HCT116 (cell line): ENCODE measurements at regions not wholly inside any gene's neighbourhood (a gene's known extent, or its start where the extent isn't known, plus 50 kb on each side); places are given as distances from the start of the nearest gene placed in this dataset.

ENCODE experiments used
- ATAC-seq: fragments of 200-7000 bp; cut with Tn5 transposase; 2 replicates; pipeline ENCODE4 v1.9.1; 2020; ENCODE audit warnings: mild to moderate bottlenecking, moderate library complexity
- BruUV-seq: library from RNA; stranded (reverse); fragments of 400-500 nt; replicated peaks from 2 replicates; lab custom pipeline; 2021; lab: Mats Ljungman, UMichigan
- CTCF ChIA-PET: fragments of 300-600 bp; sonication (Branson Sonifier 250); formaldehyde crosslinking; loops from one replicate; lab custom pipeline; 2021; ENCODE audit warnings: antibody characterized with exemption; lab: Charles Lee
- POLR2A ChIA-PET: fragments of 300-600, 350-600 bp; sonication (Branson Sonifier 250); formaldehyde crosslinking; loops from one replicate; lab custom pipeline; 2021; ENCODE audit warnings: antibody characterized with exemption; lab: Charles Lee
- RAD21 ChIA-PET, 2 experiments: fragments of 300-600 bp; sonication (Branson Sonifier 250); formaldehyde crosslinking; loops; one replicate each; lab custom pipeline; 2023; ENCODE audit warnings: low total read pairs in 2 of 2; ENCODE audit not compliant: uncharacterized antibody in 2 of 2, unreplicated experiment in 2 of 2, low non-redundant PET in 1 of 2; lab: Charles Lee
- DNase-seq: peaks from one replicate; pipeline ENCODE4 v3.0.0-alpha.2; 2010; ENCODE audit warnings: low read depth, low spot score
- H2AFZ ChIP-seq: fragments of 200-600 bp; shearing (Covaris generic), sonication (generic); 2 replicates; pipeline ENCODE4 v1.6.1; 2017; ENCODE audit warnings: low read depth, mixed run types, mixed read lengths, antibody characterized with exemption, low read length; ENCODE audit not compliant: poor library complexity, severe bottlenecking
- H3K27ac ChIP-seq: 2 replicates; pipeline ENCODE4 v1.5.1; 2012; ENCODE audit warnings: low read depth, low read length
- H3K27me3 ChIP-seq: fragments of 200-600 bp; sonication (generic); 2 replicates; pipeline ENCODE4 v1.6.1; 2016; ENCODE audit warnings: mixed run types, low read length, mixed read lengths; ENCODE audit not compliant: insufficient read depth
- H3K36me3 ChIP-seq, 2 experiments: fragments of 200-500 bp in 1 of 2; fragments of 200-600 bp in 1 of 2; sonication (Bioruptor generic) in 1 of 2; sonication (generic) in 1 of 2; 2 replicates each; pipeline versions ENCODE4 v1.5.1 to v1.6.1; 2014 to 2016; ENCODE audit warnings: low read length in 2 of 2, inconsistent platforms in 1 of 2, mixed read lengths in 1 of 2, mixed run types in 1 of 2; ENCODE audit not compliant: insufficient read depth in 2 of 2, control insufficient read depth in 1 of 2
- H3K4me1 ChIP-seq, 2 experiments: fragments of 200-600 bp in 1 of 2; sonication (generic) in 1 of 2; 2 replicates each; pipeline versions ENCODE4 v1.5.1 to v1.6.1; 2012 to 2017; ENCODE audit warnings: low read length in 2 of 2, inconsistent platforms in 1 of 2, mild to moderate bottlenecking in 1 of 2, mixed read lengths in 1 of 2, mixed run types in 1 of 2, moderate library complexity in 1 of 2; ENCODE audit not compliant: insufficient read depth in 2 of 2, control insufficient read depth in 1 of 2
- H3K4me2 ChIP-seq: fragments of 200-600 bp; sonication (generic); 2 replicates; pipeline ENCODE4 v1.6.1; 2017; ENCODE audit warnings: mixed run types, low read length, mixed read lengths
- H3K4me3 ChIP-seq, 2 experiments: fragments of 200-600 bp in 1 of 2; sonication (generic) in 1 of 2; replicated peaks in 1 of 2; 2 replicates each; pipeline ENCODE4 v1.5.1; 2011 to 2016; ENCODE audit warnings: low read length in 2 of 2, control low read depth in 1 of 2, low read depth in 1 of 2, mild to moderate bottlenecking in 1 of 2, mixed read lengths in 1 of 2, mixed run types in 1 of 2
- H3K79me2 ChIP-seq: fragments of 200-600 bp; sonication (generic); 2 replicates; pipeline ENCODE4 v1.6.1; 2017; ENCODE audit warnings: mild to moderate bottlenecking, mixed run types, low read length, moderate library complexity, mixed read lengths; ENCODE audit not compliant: insufficient read depth
- H3K9ac ChIP-seq: fragments of 200-600 bp; sonication (generic); 2 replicates; pipeline ENCODE4 v1.6.1; 2016; ENCODE audit warnings: low read length, mixed read lengths
- H3K9me2 ChIP-seq: fragments of 200-600 bp; sonication (generic), shearing (Covaris generic); 2 replicates; pipeline ENCODE4 v1.6.1; 2017; ENCODE audit warnings: mixed run types, mild to moderate bottlenecking, moderate library complexity; ENCODE audit not compliant: insufficient read depth
- H3K9me3 ChIP-seq, 2 experiments: fragments of 200-500 bp in 1 of 2; fragments of 200-600 bp in 1 of 2; sonication (Bioruptor generic) in 1 of 2; sonication (generic) in 1 of 2; 2 replicates each; pipeline ENCODE4 v1.6.1; 2014 to 2017; ENCODE audit warnings: low read length in 2 of 2, mixed read lengths in 2 of 2, inconsistent platforms in 1 of 2, low read depth in 1 of 2, mild to moderate bottlenecking in 1 of 2, mixed run types in 1 of 2, moderate library complexity in 1 of 2; ENCODE audit not compliant: control insufficient read depth in 1 of 2, insufficient read depth in 1 of 2
- H4K20me1 ChIP-seq: fragments of 200-600 bp; sonication (generic), shearing (Covaris generic); 2 replicates; pipeline ENCODE4 v1.6.1; 2017; ENCODE audit warnings: mixed run types, mild to moderate bottlenecking, moderate library complexity; ENCODE audit not compliant: insufficient read depth
- CBX3 ChIP-seq: IDR thresholded peaks from 2 replicates; pipeline ENCODE4 v1.6.1; 2012; ENCODE audit warnings: low read depth
- CEBPB ChIP-seq: IDR thresholded peaks from 2 replicates; pipeline ENCODE4 v1.6.1; 2012; ENCODE audit warnings: low read depth
- EGR1 ChIP-seq: IDR thresholded peaks from 2 replicates; pipeline ENCODE4 v1.6.1; 2012; ENCODE audit warnings: low read depth
- ELF1 ChIP-seq: IDR thresholded peaks from 2 replicates; pipeline ENCODE4 v1.6.1; 2012; ENCODE audit warnings: low read depth, borderline replicate concordance
- EZH2 ChIP-seq: fragments of 200-600 bp; sonication (generic); IDR thresholded peaks from 2 replicates; pipeline ENCODE4 v1.6.1; 2017; ENCODE audit warnings: antibody characterized with exemption, mixed run types
- FOSL1 ChIP-seq: IDR thresholded peaks from 2 replicates; pipeline ENCODE4 v1.6.1; 2012; ENCODE audit warnings: low read depth
- JUND ChIP-seq: IDR thresholded peaks from 2 replicates; pipeline ENCODE4 v1.6.1; 2012
- POLR2A ChIP-seq: IDR thresholded peaks from 2 replicates; pipeline ENCODE4 v1.7.0; 2011; ENCODE audit warnings: borderline replicate concordance; ENCODE audit not compliant: insufficient read depth, insufficient read length; ENCODE audit errors: extremely low read depth
- RAD21 ChIP-seq: IDR thresholded peaks from 2 replicates; pipeline ENCODE4 v1.6.1; 2012; ENCODE audit warnings: low read depth, mild to moderate bottlenecking
- SP1 ChIP-seq: IDR thresholded peaks from 2 replicates; pipeline ENCODE4 v1.6.1; 2012; ENCODE audit warnings: low read depth
- SRF ChIP-seq: IDR thresholded peaks from 2 replicates; pipeline ENCODE4 v1.6.1; 2012; ENCODE audit warnings: low read depth
- TCF7L2 ChIP-seq: IDR thresholded peaks from 2 replicates; pipeline ENCODE4 v1.7.0; 2011; ENCODE audit warnings: borderline replicate concordance, inconsistent platforms; ENCODE audit not compliant: insufficient read depth, insufficient read length; ENCODE audit errors: extremely low read depth
- YY1 ChIP-seq: IDR thresholded peaks from 2 replicates; pipeline ENCODE4 v1.6.1; 2011; ENCODE audit warnings: low read length, low read depth, moderate library complexity, mild to moderate bottlenecking; ENCODE audit not compliant: insufficient replicate concordance; ENCODE audit errors: extremely low read depth
- ZFX ChIP-seq: fragments of 450-650 bp; IDR thresholded peaks from 2 replicates; pipeline ENCODE4 v1.6.1; 2017
- ZNF274 ChIP-seq: fragments of 200-500 bp; sonication (Bioruptor generic); IDR thresholded peaks from 2 replicates; pipeline ENCODE4 v1.6.1; 2014; ENCODE audit warnings: mild to moderate bottlenecking, low read depth, low read length, inconsistent platforms
- intact Hi-C: fragments of 100-400 bp; cut with micrococcal nuclease; formaldehyde crosslinking; loops from 2 replicates; pipeline ENCODE4 v1.10.0; 2022
- TF ChIP-seq, protein P1 (sequence below), 3 experiments: fragments of 200-600 bp in 1 of 3; sonication (generic) in 1 of 3; IDR thresholded peaks in 2 of 3; conservative IDR thresholded peaks in 1 of 3; 2 replicates each; pipeline ENCODE4 v1.5.1; 2012 to 2017; ENCODE audit warnings: low read depth in 2 of 3, low read length in 2 of 3, antibody characterized with exemption in 1 of 3, borderline replicate concordance in 1 of 3, control low read depth in 1 of 3, mild to moderate bottlenecking in 1 of 3, mixed read lengths in 1 of 3, mixed run types in 1 of 3, moderate library complexity in 1 of 3; ENCODE audit not compliant: insufficient read depth in 1 of 3
- TF ChIP-seq, protein P2 (sequence below): IDR thresholded peaks from 2 replicates; pipeline ENCODE4 v1.6.1; 2012
- TF ChIP-seq, protein P3 (sequence below): IDR thresholded peaks from 2 replicates; pipeline ENCODE4 v1.6.1; 2011; ENCODE audit warnings: mild to moderate bottlenecking, low read length, moderate library complexity; ENCODE audit not compliant: insufficient replicate concordance; ENCODE audit errors: extremely low read depth
- TF ChIP-seq, protein P4 (sequence below): IDR thresholded peaks from 2 replicates; pipeline ENCODE4 v1.6.1; 2012

DNA sequence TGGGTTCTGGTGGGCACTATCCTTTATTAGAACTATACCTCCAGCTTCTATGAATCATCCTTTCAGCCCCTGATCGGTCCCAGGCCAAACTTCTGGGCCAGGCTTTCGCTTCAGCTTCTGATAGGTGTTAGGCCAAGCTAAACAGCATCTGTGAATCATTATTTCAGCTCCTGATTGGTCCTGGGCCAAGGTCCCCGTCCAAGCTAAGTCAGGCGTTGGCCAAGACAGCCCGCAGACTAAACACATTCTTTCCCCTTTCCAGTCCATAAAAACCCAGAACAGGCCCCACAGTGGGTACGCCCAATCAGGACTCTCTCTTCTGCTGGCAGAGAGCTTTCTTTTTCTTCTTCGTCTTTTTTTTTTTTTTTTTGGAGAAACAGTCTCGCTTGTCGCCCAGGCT is 1808.9 kb upstream of the SEL1L start:
- intact Hi-C loops = no loop called here
- Histone ChIP-seq H2AFZ (no peak overlapping the region), H3K9ac (no peak overlapping the region), H3K27me3 (no peaks in the 10 kb centered on the region), H3K9me2 (no peaks in the 10 kb centered on the region), H4K20me1 (no peaks in the 10 kb centered on the region), H3K79me2 (no peaks in the 10 kb centered on the region), H3K4me2 (no peak overlapping the region), H3K27ac (no peak overlapping the region), H3K36me3 (no peaks in the 10 kb centered on the region), H3K4me3 (no peak overlapping the region), H3K9me3 (peaks cover 4 to 14% of the 10 kb centered on the region in 2 experiments; a peak in 1 of 4 replicates), H3K4me1 (no peaks in the 10 kb centered on the region)
- TF ChIP-seq, protein P1, sequence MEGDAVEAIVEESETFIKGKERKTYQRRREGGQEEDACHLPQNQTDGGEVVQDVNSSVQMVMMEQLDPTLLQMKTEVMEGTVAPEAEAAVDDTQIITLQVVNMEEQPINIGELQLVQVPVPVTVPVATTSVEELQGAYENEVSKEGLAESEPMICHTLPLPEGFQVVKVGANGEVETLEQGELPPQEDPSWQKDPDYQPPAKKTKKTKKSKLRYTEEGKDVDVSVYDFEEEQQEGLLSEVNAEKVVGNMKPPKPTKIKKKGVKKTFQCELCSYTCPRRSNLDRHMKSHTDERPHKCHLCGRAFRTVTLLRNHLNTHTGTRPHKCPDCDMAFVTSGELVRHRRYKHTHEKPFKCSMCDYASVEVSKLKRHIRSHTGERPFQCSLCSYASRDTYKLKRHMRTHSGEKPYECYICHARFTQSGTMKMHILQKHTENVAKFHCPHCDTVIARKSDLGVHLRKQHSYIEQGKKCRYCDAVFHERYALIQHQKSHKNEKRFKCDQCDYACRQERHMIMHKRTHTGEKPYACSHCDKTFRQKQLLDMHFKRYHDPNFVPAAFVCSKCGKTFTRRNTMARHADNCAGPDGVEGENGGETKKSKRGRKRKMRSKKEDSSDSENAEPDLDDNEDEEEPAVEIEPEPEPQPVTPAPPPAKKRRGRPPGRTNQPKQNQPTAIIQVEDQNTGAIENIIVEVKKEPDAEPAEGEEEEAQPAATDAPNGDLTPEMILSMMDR (IDR thresholded peaks at IDR 0.05 in 2 of 3, conservative IDR thresholded peaks at IDR 0.05 in 1 of 3; ENCODE audit: borderline replicate concordance in 1 of 3, insufficient read depth in 1 of 3, low read depth in 2 of 3, low read length in 2 of 3) = no peak
- TF ChIP-seq SP1 (no peak), ELF1 (no peak), FOSL1 (no peak), RAD21 (no peak), EGR1 (no peak), TCF7L2 (no peak), ZFX (no peak), CBX3 (no peak), ZNF274 (no peak), CEBPB (no peak), EZH2 (no peak), JUND (no peak), SRF (no peak), YY1 (no peak), POLR2A (no peak)
- TF ChIP-seq, protein P2, sequence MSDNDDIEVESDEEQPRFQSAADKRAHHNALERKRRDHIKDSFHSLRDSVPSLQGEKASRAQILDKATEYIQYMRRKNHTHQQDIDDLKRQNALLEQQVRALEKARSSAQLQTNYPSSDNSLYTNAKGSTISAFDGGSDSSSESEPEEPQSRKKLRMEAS = no peak
- TF ChIP-seq, protein P3, sequence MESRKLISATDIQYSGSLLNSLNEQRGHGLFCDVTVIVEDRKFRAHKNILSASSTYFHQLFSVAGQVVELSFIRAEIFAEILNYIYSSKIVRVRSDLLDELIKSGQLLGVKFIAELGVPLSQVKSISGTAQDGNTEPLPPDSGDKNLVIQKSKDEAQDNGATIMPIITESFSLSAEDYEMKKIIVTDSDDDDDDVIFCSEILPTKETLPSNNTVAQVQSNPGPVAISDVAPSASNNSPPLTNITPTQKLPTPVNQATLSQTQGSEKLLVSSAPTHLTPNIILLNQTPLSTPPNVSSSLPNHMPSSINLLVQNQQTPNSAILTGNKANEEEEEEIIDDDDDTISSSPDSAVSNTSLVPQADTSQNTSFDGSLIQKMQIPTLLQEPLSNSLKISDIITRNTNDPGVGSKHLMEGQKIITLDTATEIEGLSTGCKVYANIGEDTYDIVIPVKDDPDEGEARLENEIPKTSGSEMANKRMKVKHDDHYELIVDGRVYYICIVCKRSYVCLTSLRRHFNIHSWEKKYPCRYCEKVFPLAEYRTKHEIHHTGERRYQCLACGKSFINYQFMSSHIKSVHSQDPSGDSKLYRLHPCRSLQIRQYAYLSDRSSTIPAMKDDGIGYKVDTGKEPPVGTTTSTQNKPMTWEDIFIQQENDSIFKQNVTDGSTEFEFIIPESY = no peak
- TF ChIP-seq, protein P4, sequence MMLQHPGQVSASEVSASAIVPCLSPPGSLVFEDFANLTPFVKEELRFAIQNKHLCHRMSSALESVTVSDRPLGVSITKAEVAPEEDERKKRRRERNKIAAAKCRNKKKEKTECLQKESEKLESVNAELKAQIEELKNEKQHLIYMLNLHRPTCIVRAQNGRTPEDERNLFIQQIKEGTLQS = no peak
- no peak for ATAC-seq
- ChIA-PET RAD21 (no interaction called here), CTCF (no interaction called here), POLR2A (no interaction called here)
- no peak for DNase-seq
- BruUV-seq = no TSS peak
